ENCODE measurements at regions not wholly inside any gene's neighbourhood (a gene's known extent, or its start where the extent isn't known, plus 50 kb on each side); places are given as distances from the start of the nearest gene placed in this dataset.
"Not testable (repeated sequence)": the region's sequence is repeated elsewhere in the genome, so short reads cannot be mapped to it uniquely, and the experiment has no call there.

- DNase-seq: no peak
Measured at GRCh38 chr1:61028136-61028535, 54.2 kb upstream of the NFIA start.

DNA sequence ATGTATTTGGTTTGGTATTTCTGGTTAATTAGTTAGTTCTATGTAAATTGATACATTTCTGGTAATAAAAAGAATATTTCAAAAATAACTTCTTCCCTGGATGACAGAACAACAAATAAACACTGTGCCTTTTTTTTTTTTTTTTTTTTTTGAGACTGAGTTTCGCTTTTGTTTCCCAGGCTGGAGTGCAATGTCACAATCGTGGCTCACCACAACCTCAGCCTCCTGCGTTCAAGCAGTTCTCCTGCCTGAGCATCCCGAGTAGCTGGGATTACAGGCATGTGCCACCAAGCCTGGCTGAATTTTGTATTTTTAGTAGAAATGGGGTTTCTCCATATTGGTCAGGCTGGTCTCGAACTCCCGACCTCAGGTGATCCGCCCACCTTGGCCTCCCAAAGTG is 64.3 kb upstream of the NFIA start:
- not testable (repeated sequence) for DNase-seq

GRCh38 chr1:61017651-61018050 is 64.7 kb upstream of the NFIA start:
- no peak for DNase-seq

DNA sequence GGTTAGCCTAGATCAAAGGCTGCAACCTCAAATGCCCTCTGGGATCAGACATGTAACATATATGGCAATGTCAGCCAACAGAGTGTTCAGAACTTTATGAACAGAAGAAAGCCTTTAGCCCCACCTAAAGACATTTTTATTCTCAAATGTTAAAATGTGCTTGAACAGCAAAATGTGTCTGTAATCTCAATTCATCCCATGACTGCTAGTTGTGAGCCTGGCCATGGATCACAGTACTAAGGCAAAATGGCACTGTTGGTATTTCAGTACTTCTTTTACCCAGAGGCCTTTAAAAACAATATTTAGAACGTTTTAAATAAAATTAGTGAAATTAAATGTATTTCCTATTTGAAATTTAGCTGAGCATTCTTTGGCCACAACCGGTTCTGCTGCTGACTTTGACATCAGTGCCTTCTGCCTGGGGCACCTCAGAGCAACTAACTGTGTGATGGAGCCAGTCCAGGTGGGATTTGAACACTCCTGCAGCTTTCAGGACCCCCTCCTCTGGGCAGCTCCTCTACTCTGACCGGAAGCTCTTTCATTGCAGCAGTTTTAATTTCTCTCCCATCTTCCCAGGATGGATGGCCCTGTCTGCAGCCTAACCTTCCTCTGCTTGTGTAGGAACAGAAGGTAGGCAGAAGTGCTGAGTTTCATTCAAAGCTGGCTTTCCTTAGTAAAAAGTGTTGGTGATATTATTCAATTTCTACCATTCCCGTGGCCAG is 68.3 kb upstream of the NFIA start:
- DNase-seq: no peak

- DNase-seq: no peak
Measured at GRCh38 chr1:61013189-61013945, 69.0 kb upstream of the NFIA start.

- DNase-seq: no peak
Measured at GRCh38 chr1:61012341-61012761, 70.0 kb upstream of the NFIA start.

DNA sequence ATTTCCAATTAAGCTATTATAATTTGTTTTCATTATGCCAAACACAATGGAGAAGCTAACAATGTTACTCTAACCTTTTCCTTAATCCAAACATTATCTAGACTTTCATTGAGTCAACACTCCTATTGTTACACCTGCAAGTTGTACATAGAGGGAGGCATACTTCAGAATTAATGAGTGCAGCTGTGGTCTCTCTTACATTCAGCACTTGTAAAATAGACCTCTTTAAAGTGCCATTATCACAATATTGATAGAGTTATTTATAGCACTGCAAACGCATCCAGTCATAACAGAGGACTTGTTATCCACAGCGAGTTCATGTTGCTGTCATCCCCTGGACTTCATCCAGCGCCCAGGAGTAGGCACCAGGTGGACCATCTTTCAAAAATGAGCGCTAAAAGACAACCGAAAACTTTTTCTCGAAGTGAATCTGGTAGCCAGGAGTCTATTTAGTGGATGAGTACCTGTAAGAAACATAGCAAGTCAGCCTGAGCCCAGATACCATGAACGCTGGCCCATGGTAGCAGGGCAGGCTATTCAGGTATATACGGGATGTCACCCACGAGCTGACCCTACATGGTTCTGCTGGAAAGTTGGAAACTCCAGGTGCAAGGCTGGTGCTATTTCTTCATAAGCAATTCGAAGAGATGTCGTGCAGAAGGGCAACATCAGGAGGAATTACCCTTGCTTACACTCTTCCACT is 70.6 kb upstream of the NFIA start:
- DNase-seq: peak; percentile 72

DNA sequence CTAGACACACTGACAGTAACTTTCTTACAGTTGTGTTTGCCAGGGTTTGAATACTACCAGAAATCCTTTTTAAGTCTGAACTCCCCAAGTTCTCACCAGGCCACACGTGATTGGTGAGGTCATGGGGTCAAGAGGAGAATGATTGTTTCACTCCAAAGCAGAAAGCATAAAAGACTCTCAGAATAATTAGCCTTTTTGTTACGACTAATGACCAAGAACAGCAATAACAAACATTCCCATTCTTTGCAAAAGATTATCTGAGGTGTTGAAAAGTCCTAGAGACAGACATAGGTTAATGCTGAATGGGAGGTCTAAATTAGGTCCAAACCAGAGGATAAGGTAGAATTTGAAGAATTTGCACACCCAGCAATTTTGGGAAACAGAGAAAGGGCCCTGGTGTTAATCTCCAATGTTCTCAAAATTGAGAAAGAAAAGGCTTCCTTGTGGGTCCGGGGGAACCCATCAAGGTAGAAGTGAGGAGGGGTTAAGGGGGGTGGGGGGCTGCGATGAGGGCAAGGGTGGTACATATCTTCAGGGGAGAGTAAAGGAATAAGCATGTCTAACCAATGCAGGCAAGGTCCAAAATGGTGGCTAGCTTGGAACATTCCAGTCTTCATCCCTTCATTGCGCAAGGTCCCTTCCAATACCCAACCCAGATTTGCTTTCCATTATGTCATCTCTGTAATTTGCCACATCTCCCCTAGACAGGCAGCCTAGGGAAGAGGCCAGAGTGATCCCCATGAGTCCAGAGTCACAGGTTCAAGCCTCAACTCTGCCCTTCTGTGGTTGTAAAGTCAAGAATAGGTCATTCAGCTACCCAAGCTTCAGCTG is 74.6 kb upstream of the NFIA start:
- DNase-seq: no peak

- DNase-seq: no peak
Measured at GRCh38 chr1:61005614-61006580, 76.5 kb upstream of the NFIA start.

DNA sequence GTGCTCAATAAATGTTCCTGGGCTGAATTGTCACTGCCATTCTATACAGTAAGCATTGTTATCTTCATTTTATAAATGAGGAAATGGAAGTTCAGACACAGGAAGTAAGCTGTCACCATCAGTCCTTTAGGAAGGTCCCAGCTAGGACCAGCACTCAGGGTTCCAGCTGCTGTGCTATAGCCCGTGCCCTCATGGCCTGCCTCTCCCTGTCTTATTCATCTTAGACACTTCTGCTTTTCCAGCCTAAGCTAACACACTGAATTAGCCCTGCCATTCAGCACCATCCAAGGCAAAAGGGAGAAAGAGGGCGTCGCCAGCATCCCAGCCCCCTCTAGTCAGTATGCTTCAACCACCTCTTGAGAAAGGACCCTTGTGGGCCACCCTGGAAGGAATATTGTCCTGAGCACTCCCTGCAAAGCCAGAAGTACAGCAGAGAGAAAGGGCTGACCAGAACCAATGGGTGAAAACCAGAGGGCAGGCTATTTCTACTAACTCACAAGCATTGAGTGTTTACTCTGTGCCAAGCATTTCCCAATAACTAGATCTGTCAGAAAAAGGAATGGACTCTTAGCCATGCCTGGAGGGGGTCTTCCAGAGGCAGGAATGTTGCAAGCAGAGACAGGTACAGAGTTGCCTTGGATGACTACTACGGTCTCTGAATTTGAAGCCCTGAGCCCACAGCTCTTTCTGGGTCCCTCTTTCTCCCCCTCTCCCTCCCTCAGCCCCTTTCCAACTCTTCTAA is 77.9 kb upstream of the NFIA start:
- no peak for DNase-seq

DNA sequence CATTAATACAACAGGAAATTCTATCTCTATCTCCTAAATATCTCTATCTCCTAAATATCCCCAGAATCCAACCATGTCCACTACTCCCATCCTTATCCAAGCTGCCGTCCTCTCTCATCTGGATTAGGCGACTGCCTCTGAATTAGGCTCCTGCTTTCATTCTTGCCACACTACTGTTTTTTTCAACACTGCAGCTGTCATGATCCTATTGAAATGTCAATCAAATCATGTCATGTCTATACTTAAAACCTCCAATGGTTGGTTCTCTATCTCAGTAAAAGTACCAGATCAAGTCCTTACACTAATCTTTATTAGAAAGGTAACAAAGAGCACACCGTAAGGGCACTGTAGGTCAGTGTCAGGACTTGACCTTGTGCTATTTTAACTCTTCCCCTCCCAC is 82.0 kb upstream of the NFIA start:
- DNase-seq: no peak

DNA sequence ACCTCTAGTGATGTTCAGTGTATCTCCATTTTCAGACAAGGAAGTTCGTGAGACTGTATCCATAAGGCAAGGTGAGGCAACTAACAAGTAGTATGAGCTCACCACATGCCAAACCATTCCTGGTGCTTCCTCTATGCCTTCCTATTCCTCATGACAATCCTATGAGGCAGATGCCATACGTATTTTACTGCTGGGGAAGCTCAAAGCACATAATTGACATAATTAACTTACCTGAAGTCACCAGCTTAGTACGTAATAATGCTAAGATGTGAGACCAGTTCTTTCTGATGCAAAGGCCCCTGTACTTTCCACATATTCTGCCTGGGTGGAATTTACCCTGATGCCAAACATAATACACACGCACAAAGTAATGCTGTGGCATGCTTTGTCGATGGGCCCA is 83.6 kb upstream of the NFIA start:
- no peak for DNase-seq

GRCh38 chr1:60994828-60995492 is 87.4 kb upstream of the NFIA start:
- no peak for DNase-seq

GRCh38 chr1:60994369-60994768 is 88.0 kb upstream of the NFIA start:
- DNase-seq: no peak

DNA sequence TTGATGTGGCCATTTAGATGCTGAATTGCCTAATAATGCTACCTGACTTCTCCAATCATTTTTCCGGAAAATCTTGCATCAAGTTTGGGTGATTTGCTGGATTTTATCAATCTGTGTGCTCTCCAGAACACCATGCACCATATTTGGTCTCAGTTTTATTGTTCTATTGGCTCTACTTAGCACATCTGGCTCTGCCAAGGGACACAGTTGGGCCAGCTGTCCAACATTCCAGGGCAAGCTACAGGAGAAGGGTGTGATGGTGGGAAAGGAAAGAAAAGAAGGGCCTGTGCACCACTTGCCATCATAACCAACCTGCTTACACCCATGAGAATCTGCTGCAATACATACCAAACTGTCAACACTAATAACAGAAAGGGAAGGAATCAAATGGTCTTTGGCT is 90.2 kb upstream of the NFIA start:
- DNase-seq: no peak

DNA sequence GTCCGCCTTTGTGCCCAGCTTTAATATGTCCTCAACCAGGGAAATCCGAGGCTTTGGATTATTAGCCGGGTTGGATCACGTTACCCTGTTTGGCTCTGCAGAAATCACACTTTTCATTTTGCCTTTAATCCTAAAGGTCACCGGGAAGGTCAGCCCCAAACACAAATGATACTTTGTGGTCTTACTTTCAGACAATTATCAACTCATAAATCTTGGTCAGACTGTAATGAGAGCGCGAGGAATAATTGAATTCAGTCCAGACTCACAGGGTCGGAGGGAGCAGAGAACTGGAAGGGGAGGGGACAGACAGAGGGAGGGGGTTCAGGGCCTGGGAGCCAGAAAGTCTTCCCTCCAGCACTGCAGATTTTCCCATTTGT is 91.7 kb upstream of the NFIA start:
- DNase-seq: no peak

- no peak for DNase-seq
Measured at GRCh38 chr1:60989749-60990713, 92.3 kb upstream of the NFIA start.

DNA sequence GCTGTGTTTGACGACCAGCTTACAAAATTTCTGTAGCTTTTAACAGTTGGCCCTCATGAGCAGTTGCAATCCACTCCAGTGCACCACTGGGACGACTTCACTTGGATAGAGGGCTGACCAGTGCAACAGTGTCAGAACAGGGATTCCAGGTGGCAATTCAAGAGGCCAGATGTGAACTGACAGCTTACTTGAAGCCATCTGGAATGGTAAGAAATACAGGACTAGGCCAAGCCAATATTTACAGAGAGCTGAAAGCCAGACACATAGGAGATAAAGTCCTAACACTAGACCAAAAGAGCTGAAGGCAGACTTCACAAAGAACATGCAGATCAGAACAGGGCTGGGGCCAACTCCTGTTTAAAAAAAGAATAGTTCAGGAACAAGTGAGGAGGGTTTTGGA is 93.5 kb upstream of the NFIA start:
- no peak for DNase-seq

GRCh38 chr1:60987904-60988303 is 94.5 kb upstream of the NFIA start:
- DNase-seq: no peak

All from NCI-H1436 (cell line).